ENCODE measurements at regions not wholly inside any gene's neighbourhood (a gene's known extent, or its start where the extent isn't known, plus 50 kb on each side); places are given as distances from the start of the nearest gene placed in this dataset.
A peak's percentile ranks its signal among the peaks of the same experiment; 100 is the strongest.

DNA sequence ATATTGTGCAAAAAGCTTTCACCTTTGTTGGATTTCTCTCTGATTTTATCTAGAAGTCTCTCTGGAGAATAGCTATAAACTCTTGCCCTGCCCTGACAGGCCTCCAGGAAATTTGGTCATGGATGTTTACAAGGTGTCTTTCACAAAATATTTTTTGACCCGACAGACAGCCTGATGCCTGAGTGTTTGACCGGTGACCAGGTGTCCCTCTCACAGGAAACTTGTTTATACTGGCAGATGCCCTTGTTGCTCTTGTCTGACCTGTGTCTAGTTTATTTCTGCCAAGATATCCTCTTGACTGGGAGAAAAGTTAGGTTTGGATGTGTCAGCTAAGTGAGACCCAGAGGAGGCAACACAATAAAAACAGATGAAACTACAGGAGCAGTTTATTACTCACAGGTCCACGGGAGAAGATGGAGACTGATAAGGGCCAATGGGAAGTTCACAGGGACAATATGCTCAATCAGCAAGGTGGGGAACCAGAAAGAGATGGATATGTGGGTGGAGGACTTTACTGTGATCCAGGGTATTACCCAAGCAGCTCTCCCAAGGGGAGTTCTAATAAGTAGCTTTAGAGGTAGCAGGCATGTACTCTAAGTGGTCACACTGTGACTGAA is 243.3 kb downstream of the ARAP2 start:
- Histone ChIP-seq H3K9me3 (ENCODE audit: control insufficient read depth, insufficient read depth, low read depth, low read length) (no peaks in the 10 kb centered on the region), H3K36me3 (ENCODE audit: control insufficient read depth, insufficient read depth, low read length) (no peaks in the 10 kb centered on the region), H3K9ac (ENCODE audit: insufficient read depth, low read length) (no peak overlapping the region), H3K4me3 (replicated peaks in 1 of 4; ENCODE audit: control extremely low read depth in 1 of 4, insufficient read depth in 1 of 4, low read depth in 3 of 4, low read length in 4 of 4) (no peak overlapping the region), H3K27me3 (ENCODE audit: control insufficient read depth, insufficient read depth, low read length) (no peaks in the 10 kb centered on the region), H3K4me1 (ENCODE audit: control insufficient read depth, extremely low read depth, insufficient read depth, low read length) (no peaks in the 10 kb centered on the region), H3K79me2 (ENCODE audit: control insufficient read depth, insufficient read depth, low read length) (no peaks in the 10 kb centered on the region), H3K27ac (ENCODE audit: insufficient read depth, low read length) (no peak overlapping the region), H2AFZ (ENCODE audit: low read length) (no peak overlapping the region), H4K20me1 (ENCODE audit: control insufficient read depth, extremely low read depth, insufficient read depth, low read length) (no peaks in the 10 kb centered on the region), H3K4me2 (ENCODE audit: extremely low read depth, insufficient read depth, low read length) (no peak overlapping the region)
- no peak for TF ChIP-seq EZH2 (IDR thresholded peaks at IDR 0.05; ENCODE audit: low read length, missing control alignments)
- TF ChIP-seq, protein P1, sequence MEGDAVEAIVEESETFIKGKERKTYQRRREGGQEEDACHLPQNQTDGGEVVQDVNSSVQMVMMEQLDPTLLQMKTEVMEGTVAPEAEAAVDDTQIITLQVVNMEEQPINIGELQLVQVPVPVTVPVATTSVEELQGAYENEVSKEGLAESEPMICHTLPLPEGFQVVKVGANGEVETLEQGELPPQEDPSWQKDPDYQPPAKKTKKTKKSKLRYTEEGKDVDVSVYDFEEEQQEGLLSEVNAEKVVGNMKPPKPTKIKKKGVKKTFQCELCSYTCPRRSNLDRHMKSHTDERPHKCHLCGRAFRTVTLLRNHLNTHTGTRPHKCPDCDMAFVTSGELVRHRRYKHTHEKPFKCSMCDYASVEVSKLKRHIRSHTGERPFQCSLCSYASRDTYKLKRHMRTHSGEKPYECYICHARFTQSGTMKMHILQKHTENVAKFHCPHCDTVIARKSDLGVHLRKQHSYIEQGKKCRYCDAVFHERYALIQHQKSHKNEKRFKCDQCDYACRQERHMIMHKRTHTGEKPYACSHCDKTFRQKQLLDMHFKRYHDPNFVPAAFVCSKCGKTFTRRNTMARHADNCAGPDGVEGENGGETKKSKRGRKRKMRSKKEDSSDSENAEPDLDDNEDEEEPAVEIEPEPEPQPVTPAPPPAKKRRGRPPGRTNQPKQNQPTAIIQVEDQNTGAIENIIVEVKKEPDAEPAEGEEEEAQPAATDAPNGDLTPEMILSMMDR (conservative IDR thresholded peaks at IDR 0.05 in 1 of 2, IDR thresholded peaks at IDR 0.05 in 1 of 2; ENCODE audit: low read depth in 1 of 2, low read length in 2 of 2) = no peak
- no peak for DNase-seq (ENCODE audit: low read depth in 2 of 2)

DNA sequence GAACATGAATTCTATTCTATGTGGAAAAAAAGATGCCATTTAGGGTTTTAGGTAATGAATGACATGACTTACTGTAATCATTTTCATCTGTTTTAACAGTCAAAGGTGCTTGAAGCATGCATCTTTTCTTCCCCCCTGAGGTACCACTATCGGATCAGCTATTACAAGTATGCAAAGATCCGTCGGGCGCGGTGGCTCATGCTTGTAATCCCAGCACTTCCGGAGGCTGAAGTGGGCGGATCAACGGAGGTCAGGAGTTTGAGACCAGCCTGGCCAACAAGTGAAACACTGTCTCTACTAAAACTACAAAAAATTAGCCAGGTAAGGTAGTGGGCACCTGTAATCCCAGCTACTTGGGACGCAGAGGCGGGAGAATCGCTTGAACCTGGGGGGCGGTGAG is 241.3 kb downstream of the ARAP2 start:
- no peak for DNase-seq (ENCODE audit: low read depth in 2 of 2)
- no peaks in the 10 kb centered on the region for H3K27me3 ChIP-seq (ENCODE audit: control insufficient read depth, insufficient read depth, low read length)
- no peak overlapping the region for H3K4me2 ChIP-seq (ENCODE audit: extremely low read depth, insufficient read depth, low read length)
- no peak overlapping the region for H3K27ac ChIP-seq (ENCODE audit: insufficient read depth, low read length)
- H3K36me3 ChIP-seq (ENCODE audit: control insufficient read depth, insufficient read depth, low read length) = no peaks in the 10 kb centered on the region
- H4K20me1 ChIP-seq (ENCODE audit: control insufficient read depth, extremely low read depth, insufficient read depth, low read length) = no peaks in the 10 kb centered on the region
- H3K4me3 ChIP-seq (replicated peaks in 1 of 4; ENCODE audit: control extremely low read depth in 1 of 4, insufficient read depth in 1 of 4, low read depth in 3 of 4, low read length in 4 of 4) = no peak overlapping the region
- H3K4me1 ChIP-seq (ENCODE audit: control insufficient read depth, extremely low read depth, insufficient read depth, low read length) = no peaks in the 10 kb centered on the region
- H3K79me2 ChIP-seq (ENCODE audit: control insufficient read depth, insufficient read depth, low read length) = no peaks in the 10 kb centered on the region
- TF ChIP-seq, protein P1 (conservative IDR thresholded peaks at IDR 0.05 in 1 of 2, IDR thresholded peaks at IDR 0.05 in 1 of 2; ENCODE audit: low read depth in 1 of 2, low read length in 2 of 2) = no peak
- TF ChIP-seq EZH2 (IDR thresholded peaks at IDR 0.05; ENCODE audit: low read length, missing control alignments) = no peak
- H3K9ac ChIP-seq (ENCODE audit: insufficient read depth, low read length) = no peak overlapping the region
- no peak overlapping the region for H2AFZ ChIP-seq (ENCODE audit: low read length)
- no peaks in the 10 kb centered on the region for H3K9me3 ChIP-seq (ENCODE audit: control insufficient read depth, insufficient read depth, low read depth, low read length)

DNA sequence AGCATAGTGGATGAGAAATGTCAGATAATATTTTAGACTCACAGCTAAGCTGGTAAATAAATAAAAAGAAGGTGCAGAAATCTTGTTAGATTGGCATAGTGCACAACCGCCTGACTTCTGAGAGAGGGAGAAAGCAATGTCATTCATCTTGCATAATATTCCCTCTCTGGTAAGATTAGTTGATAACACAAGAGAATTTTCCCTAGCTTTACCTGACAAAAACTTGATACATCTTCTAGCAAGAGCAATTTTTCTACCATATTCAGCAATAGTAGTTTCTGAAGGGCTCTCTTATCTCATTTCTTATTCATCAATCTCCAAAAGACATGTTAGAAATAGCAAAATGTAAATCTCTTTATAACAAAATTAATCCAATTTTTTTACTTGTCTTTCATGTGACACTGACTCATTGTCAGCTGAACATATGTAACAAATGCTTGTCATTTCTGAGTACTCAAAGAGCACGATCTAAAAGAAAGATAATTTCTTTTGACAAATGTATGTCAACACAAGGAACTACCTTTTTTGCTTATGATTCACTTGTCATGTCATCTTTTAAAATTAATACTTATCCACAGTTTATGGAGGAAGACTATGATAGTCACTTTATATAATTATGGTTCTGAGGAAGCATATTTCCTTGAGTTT is 240.0 kb downstream of the ARAP2 start:
- no peak overlapping the region for H2AFZ ChIP-seq (ENCODE audit: low read length)
- TF ChIP-seq EZH2 (IDR thresholded peaks at IDR 0.05; ENCODE audit: low read length, missing control alignments) = no peak
- TF ChIP-seq, protein P1 (conservative IDR thresholded peaks at IDR 0.05 in 1 of 2, IDR thresholded peaks at IDR 0.05 in 1 of 2; ENCODE audit: low read depth in 1 of 2, low read length in 2 of 2) = no peak
- no peaks in the 10 kb centered on the region for H3K9me3 ChIP-seq (ENCODE audit: control insufficient read depth, insufficient read depth, low read depth, low read length)
- no peaks in the 10 kb centered on the region for H3K36me3 ChIP-seq (ENCODE audit: control insufficient read depth, insufficient read depth, low read length)
- no peak overlapping the region for H3K9ac ChIP-seq (ENCODE audit: insufficient read depth, low read length)
- no peak overlapping the region for H3K27ac ChIP-seq (ENCODE audit: insufficient read depth, low read length)
- no peak overlapping the region for H3K4me3 ChIP-seq (replicated peaks in 1 of 4; ENCODE audit: control extremely low read depth in 1 of 4, insufficient read depth in 1 of 4, low read depth in 3 of 4, low read length in 4 of 4)
- H3K4me2 ChIP-seq (ENCODE audit: extremely low read depth, insufficient read depth, low read length) = no peak overlapping the region
- no peaks in the 10 kb centered on the region for H3K27me3 ChIP-seq (ENCODE audit: control insufficient read depth, insufficient read depth, low read length)
- no peaks in the 10 kb centered on the region for H4K20me1 ChIP-seq (ENCODE audit: control insufficient read depth, extremely low read depth, insufficient read depth, low read length)
- peak in 1 of 2 donors; percentile 6 for DNase-seq (ENCODE audit: low read depth in 2 of 2)
- no peaks in the 10 kb centered on the region for H3K4me1 ChIP-seq (ENCODE audit: control insufficient read depth, extremely low read depth, insufficient read depth, low read length)
- no peaks in the 10 kb centered on the region for H3K79me2 ChIP-seq (ENCODE audit: control insufficient read depth, insufficient read depth, low read length)

All from fibroblast of lung (primary cell).